ENCODE measurements at regions not wholly inside any gene's neighbourhood (a gene's known extent, or its start where the extent isn't known, plus 50 kb on each side); places are given as distances from the start of the nearest gene placed in this dataset.

DNA sequence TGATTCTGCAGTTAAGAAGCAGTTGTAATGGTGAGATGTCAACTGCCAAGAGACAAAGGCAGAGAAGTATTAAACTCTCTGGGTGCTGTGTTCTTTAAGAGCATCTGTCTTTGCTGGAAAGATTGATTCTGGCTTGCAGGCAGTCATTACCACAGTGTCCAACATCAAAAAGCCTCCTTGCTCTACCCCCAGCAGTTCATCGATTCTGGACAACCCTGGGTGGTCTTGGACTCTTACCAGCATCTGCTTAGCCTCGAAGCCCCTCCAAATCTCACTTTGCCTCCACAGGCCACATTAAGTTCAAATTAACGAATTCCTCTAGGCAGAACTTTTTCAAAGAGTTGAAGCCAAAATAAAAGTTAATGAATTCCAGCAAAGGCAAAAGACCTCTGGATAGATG lies 1061.4 kb downstream of the TSN start:
- Histone ChIP-seq H3K9ac (no peak overlapping the region), H3K27me3 (no peaks in the 10 kb centered on the region), H3K9me3 (replicated peaks in 1 of 11) (no peaks in the 10 kb centered on the region), H3K4me1 (no peaks in the 10 kb centered on the region), H4K20me1 (no peaks in the 10 kb centered on the region), H3K4me2 (no peak overlapping the region), H3K4me3 (no peak overlapping the region), H3K27ac (no peak overlapping the region), H3K36me3 (no peaks in the 10 kb centered on the region)
- no peak for TF ChIP-seq Cebpa-rat (IDR thresholded peaks at IDR 0.05)

DNA sequence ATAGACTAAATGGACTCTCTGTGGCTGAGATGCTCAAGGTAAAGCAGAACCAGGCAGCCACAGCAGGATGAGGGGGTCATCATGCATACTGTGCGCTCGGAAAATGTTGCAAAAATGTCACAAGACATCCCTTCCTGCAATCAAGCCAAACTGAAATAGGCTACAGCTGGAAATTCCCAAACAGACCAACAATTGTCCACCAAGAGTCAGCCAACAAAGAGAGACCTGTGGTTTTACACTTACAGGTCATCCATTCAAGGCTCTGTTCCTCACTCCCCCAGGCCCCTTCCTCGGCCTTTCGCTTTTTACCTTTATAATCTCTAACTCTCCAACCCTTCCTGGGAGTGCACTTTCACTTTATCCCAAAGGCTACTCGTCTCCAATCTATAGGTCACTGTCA lies 1066.9 kb downstream of the TSN start:
- Histone ChIP-seq H3K27ac (no peak overlapping the region), H3K9ac (no peak overlapping the region), H3K27me3 (no peaks in the 10 kb centered on the region), H3K9me3 (replicated peaks in 1 of 11) (no peaks in the 10 kb centered on the region), H4K20me1 (no peaks in the 10 kb centered on the region), H3K36me3 (no peaks in the 10 kb centered on the region), H3K4me1 (no peaks in the 10 kb centered on the region), H3K4me3 (no peak overlapping the region), H3K4me2 (no peak overlapping the region)
- TF ChIP-seq Cebpa-rat (IDR thresholded peaks at IDR 0.05): no peak

DNA sequence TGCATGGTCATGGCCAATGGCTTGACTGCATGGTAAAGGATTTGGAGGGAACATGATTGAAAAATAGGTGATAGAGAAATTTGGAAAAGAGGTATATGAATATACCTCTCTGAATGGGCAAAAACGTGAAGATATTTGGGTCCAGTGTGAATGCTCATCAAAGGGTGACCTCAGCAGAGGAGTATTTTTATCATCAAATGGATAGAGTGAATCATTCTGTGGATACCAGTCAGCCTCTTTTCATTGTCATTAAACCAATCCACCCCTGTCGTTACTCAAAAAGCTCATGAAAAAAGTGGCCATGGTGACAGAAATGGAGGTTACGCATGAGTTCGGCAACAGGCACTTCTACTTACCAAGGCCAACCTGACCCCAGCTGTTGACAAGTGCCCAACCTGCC lies 1074.7 kb downstream of the TSN start:
- H3K4me2 ChIP-seq: no peak overlapping the region
- no peak overlapping the region for H3K4me3 ChIP-seq
- H3K27ac ChIP-seq: no peak overlapping the region
- no peak overlapping the region for H3K9ac ChIP-seq
- no peaks in the 10 kb centered on the region for H3K4me1 ChIP-seq
- no peaks in the 10 kb centered on the region for H3K36me3 ChIP-seq
- no peak for TF ChIP-seq Cebpa-rat (IDR thresholded peaks at IDR 0.05)
- H4K20me1 ChIP-seq: no peaks in the 10 kb centered on the region; a peak in 1 of 22 replicates
- H3K27me3 ChIP-seq: no peaks in the 10 kb centered on the region
- H3K9me3 ChIP-seq (replicated peaks in 1 of 11): no peaks in the 10 kb centered on the region

DNA sequence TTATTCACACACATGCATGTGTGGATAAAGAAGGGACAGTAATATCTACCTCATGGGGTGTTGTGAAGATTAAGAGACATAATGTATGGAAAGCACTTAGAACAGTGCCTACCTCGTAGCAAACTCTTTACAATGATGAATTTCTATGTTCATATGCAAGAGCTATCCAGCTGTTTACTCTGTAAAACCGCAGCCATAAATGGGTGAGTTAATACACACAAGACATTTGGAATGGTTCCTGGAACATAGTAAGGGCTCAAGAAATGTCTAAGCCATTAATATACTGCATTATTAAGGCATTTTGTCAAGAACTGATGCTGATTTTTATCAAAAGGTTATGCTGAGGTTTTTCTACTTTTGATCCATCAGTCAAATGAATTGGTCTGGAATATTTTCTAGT lies 1076.2 kb downstream of the TSN start:
- Histone ChIP-seq H3K4me1 (no peaks in the 10 kb centered on the region), H3K27ac (no peak overlapping the region), H4K20me1 (no peaks in the 10 kb centered on the region; a peak in 1 of 22 replicates), H3K36me3 (no peaks in the 10 kb centered on the region), H3K9ac (no peak overlapping the region), H3K27me3 (no peaks in the 10 kb centered on the region), H3K4me2 (no peak overlapping the region), H3K9me3 (replicated peaks in 1 of 11) (no peaks in the 10 kb centered on the region), H3K4me3 (no peak overlapping the region)
- TF ChIP-seq Cebpa-rat (IDR thresholded peaks at IDR 0.05): no peak

DNA sequence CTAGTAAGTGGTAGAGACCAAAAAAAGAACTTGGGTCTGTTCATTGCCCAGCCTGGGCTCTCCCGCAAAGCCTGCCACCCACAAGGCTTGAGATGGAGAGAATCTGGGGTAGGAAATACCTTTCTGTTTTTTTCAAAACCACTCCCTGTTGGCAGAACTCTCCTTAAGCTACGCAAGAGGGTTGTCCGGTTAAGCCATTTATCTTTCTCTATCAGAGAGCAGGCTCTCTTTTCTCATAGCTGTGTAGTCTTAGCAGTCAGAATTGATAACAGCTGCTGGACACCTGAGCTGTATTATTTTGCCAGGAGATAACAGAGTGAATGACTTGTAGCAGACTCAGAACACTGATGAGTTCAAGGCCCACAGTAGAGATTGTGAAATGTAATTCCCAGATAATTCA lies 1088.1 kb downstream of the TSN start:
- no peak overlapping the region for H3K9ac ChIP-seq
- H3K27ac ChIP-seq: no peak overlapping the region
- no peak overlapping the region for H3K4me2 ChIP-seq
- H3K4me3 ChIP-seq: no peak overlapping the region
- TF ChIP-seq Cebpa-rat (IDR thresholded peaks at IDR 0.05): no peak
- H3K27me3 ChIP-seq: no peaks in the 10 kb centered on the region
- no peaks in the 10 kb centered on the region for H3K36me3 ChIP-seq
- no peaks in the 10 kb centered on the region for H3K4me1 ChIP-seq
- H3K9me3 ChIP-seq (replicated peaks in 1 of 11): no peaks in the 10 kb centered on the region
- H4K20me1 ChIP-seq: no peaks in the 10 kb centered on the region

DNA sequence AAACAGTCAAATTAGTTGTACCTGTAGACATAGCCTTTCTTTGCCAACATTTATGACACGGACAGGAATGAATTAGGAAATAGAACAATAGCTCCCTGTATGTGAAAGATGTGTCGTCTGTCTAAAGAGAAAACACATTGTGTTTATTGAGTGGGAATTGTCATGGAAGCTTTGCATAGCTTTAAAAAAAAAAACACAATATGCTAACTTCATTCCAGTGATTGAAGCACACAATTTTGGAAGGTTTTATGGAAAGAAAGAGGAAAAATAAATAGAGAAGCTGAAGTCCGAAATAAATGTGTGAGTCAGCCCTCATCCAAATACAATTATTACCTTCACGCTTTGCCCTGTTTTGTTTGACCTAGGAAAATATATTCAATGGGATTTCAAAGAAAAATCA lies 1095.7 kb downstream of the TSN start:
- H3K27me3 ChIP-seq: no peaks in the 10 kb centered on the region
- no peaks in the 10 kb centered on the region for H3K4me1 ChIP-seq
- H3K4me3 ChIP-seq: no peak overlapping the region
- no peak overlapping the region for H3K27ac ChIP-seq
- H3K36me3 ChIP-seq: no peaks in the 10 kb centered on the region
- no peak overlapping the region for H3K4me2 ChIP-seq
- no peaks in the 10 kb centered on the region for H4K20me1 ChIP-seq
- TF ChIP-seq Cebpa-rat (IDR thresholded peaks at IDR 0.05): no peak
- no peak overlapping the region for H3K9ac ChIP-seq
- H3K9me3 ChIP-seq (replicated peaks in 1 of 11): no peaks in the 10 kb centered on the region

DNA sequence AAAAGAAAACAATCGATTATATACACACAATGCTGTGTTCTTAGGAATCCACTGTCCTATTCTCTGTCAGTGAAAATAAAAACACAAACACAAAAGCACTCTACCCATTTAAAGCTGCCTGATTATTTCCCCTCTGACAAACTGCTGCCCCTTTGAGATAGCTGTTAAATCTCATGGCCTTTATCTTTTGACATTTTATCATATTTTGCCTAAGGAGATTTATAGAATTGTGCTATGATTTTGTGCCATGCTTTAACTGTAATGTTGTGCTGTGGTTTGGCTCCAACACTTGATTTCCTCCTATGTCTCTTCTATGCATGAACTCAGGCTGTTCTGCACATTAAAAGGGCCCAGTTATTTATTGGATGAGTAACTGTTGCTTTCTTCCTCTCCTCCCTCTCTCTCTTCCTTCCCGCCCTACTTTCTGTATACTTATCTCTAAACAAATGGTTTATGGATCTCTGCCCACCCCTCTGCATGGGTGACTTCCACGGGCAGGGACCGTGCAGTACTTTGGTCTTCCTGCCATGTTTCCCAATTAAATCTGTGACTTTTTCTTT lies 1096.6 kb downstream of the TSN start:
- no peaks in the 10 kb centered on the region for H3K36me3 ChIP-seq
- no peaks in the 10 kb centered on the region for H3K4me1 ChIP-seq
- no peak for TF ChIP-seq Cebpa-rat (IDR thresholded peaks at IDR 0.05)
- no peaks in the 10 kb centered on the region for H3K27me3 ChIP-seq
- H3K4me2 ChIP-seq: no peak overlapping the region
- no peaks in the 10 kb centered on the region for H3K9me3 ChIP-seq (replicated peaks in 1 of 11)
- no peak overlapping the region for H3K4me3 ChIP-seq
- no peak overlapping the region for H3K27ac ChIP-seq
- H4K20me1 ChIP-seq: no peaks in the 10 kb centered on the region
- no peak overlapping the region for H3K9ac ChIP-seq

DNA sequence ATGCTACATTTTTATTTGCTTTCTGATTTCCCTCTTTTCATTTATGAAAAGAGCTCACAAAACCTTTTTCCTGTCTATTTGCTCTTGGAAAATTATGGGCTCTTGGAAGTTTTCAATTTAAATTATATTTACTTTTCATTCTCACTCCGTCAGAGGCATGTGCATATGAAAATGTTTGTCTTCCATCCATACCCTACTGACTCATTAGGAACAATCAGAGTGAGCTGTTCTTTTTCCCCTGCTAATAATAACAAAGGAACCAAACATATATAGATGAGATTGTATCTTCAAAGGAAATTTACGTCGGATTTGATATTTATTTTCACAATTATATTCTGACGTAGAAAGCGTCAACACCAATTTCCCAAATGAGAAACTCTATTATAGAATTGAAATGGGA lies 1101.2 kb downstream of the TSN start:
- Histone ChIP-seq H3K4me3 (no peak overlapping the region), H3K9ac (no peak overlapping the region), H3K4me1 (no peaks in the 10 kb centered on the region), H3K36me3 (no peaks in the 10 kb centered on the region), H3K9me3 (replicated peaks in 1 of 11) (no peaks in the 10 kb centered on the region), H3K27ac (no peak overlapping the region), H3K27me3 (no peaks in the 10 kb centered on the region), H4K20me1 (no peaks in the 10 kb centered on the region), H3K4me2 (no peak overlapping the region)
- TF ChIP-seq Cebpa-rat (IDR thresholded peaks at IDR 0.05): no peak

DNA sequence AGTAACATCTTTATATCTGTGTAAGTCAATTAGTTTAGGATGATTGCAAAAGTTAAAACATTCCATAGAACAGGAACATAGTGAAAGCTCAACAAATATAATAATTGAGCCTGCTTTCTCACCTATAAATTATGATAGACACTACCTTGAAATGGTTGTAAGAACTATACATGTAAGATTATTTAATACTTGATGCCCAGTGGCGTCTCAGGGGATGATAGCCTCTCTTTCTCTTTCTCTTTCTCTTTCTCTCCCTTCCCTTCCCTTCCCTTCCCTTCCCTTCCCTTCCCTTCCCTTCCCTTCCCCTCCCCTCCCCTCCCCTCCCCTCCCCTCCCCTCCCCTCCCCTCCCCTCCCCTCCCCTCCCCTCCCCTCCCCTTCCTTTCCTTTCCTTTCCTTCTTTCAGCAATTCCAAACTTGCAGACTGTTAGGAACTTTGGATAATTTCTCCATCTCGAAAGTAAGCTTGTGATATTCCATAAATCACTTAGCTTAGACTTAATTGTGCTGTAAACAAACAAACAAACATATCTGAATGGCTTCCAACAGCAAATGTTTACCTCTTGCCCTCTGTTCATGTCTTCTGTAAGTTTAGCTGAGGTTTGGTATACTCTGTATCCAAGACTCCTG lies 1102.7 kb downstream of the TSN start:
- no peaks in the 10 kb centered on the region for H3K27me3 ChIP-seq
- no peak for TF ChIP-seq Cebpa-rat (IDR thresholded peaks at IDR 0.05)
- no peaks in the 10 kb centered on the region for H3K36me3 ChIP-seq

DNA sequence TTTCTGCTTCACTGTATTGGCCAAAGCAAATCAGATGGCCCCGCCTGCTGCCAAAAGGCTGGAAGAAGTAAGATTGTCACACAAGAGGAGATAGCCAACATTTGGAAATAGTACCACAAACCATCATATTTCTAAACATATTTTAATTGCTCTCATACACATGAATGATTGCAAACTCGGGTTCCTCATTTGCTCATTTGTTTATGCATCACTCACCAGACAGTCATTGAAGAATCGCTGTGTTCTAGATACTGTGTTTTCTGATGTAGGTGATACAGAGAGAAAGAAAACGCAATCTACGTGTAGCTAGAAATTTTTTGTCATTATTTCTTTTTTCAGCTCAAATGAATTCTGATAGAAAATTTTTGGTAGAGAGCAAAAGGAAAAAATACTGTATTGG lies 1103.4 kb downstream of the TSN start:
- no peak for TF ChIP-seq Cebpa-rat (IDR thresholded peaks at IDR 0.05)
- no peak overlapping the region for H3K27ac ChIP-seq
- H3K4me1 ChIP-seq: no peaks in the 10 kb centered on the region
- H3K9ac ChIP-seq: no peak overlapping the region
- H4K20me1 ChIP-seq: no peaks in the 10 kb centered on the region
- no peaks in the 10 kb centered on the region for H3K36me3 ChIP-seq
- H3K9me3 ChIP-seq (replicated peaks in 1 of 11): no peaks in the 10 kb centered on the region
- no peak overlapping the region for H3K4me3 ChIP-seq
- no peaks in the 10 kb centered on the region for H3K27me3 ChIP-seq
- no peak overlapping the region for H3K4me2 ChIP-seq

More for the DNA sequence above, 1102.7 kb downstream of the TSN start:
- no peak overlapping the region for H3K4me3 ChIP-seq
- no peaks in the 10 kb centered on the region for H4K20me1 ChIP-seq
- no peaks in the 10 kb centered on the region for H3K9me3 ChIP-seq (replicated peaks in 1 of 11)
- no peaks in the 10 kb centered on the region for H3K4me1 ChIP-seq
- H3K27ac ChIP-seq: no peak overlapping the region
- H3K4me2 ChIP-seq: no peak overlapping the region
- no peak overlapping the region for H3K9ac ChIP-seq

Measured in BLaER1 treated with 17β-estradiol and CSF1 and Interleukin-3, amounts not matched to agents 10 nM and 100 nM (cell line).